WTC11 (cell line): ENCODE measurements at regions not wholly inside any gene's neighbourhood (a gene's known extent, or its start where the extent isn't known, plus 50 kb on each side); places are given as distances from the start of the nearest gene placed in this dataset.

ENCODE experiments used
- CREB1 ChIP-seq: sonication (generic); formaldehyde crosslinking; IDR thresholded peaks from 2 replicates; pipeline ENCODE4 v1.8.0; 2023; ENCODE audit warnings: mild to moderate bottlenecking, missing genetic modification reagents
- ESRRA ChIP-seq: sonication (generic); formaldehyde crosslinking; IDR thresholded peaks from 2 replicates; pipeline ENCODE4 v1.8.1; 2022; ENCODE audit warnings: mild to moderate bottlenecking, missing genetic modification reagents, borderline replicate concordance
- GABPB1 ChIP-seq: sonication (generic); formaldehyde crosslinking; IDR thresholded peaks from 2 replicates; pipeline ENCODE4 v1.8.1; 2023; ENCODE audit warnings: mild to moderate bottlenecking, missing genetic modification reagents
- RORB ChIP-seq: fragments of 250-450 bp; sonication (Bioruptor Pico); IDR thresholded peaks from 2 replicates; pipeline ENCODE4 v1.9.0; 2021; ENCODE audit warnings: mild to moderate bottlenecking
- TP53 ChIP-seq: sonication (generic); formaldehyde crosslinking; IDR thresholded peaks from 2 replicates; pipeline ENCODE4 v1.8.1; 2023; ENCODE audit warnings: mild to moderate bottlenecking, missing genetic modification reagents
- ZNF121 ChIP-seq: sonication (generic); formaldehyde crosslinking; IDR thresholded peaks from 2 replicates; pipeline ENCODE4 v1.8.0; 2023; ENCODE audit warnings: missing genetic modification reagents
- ZNF219 ChIP-seq: sonication (generic); formaldehyde crosslinking; IDR thresholded peaks from 2 replicates; pipeline ENCODE4 v1.8.0; 2023; ENCODE audit warnings: missing genetic modification reagents, mild to moderate bottlenecking, borderline replicate concordance
- ZNF396 ChIP-seq: fragments of 250-450 bp; sonication (Bioruptor Pico); IDR thresholded peaks from 2 replicates; pipeline ENCODE4 v1.8.0; 2021; ENCODE audit warnings: mild to moderate bottlenecking, moderate library complexity, borderline replicate concordance
- TF ChIP-seq, protein P1 (sequence below): fragments of 200-600 bp; IDR thresholded peaks from 2 replicates; pipeline ENCODE4 v1.8.0; 2022; ENCODE audit warnings: antibody characterized with exemption
- TF ChIP-seq, protein P2 (sequence below): sonication (generic); formaldehyde crosslinking; IDR thresholded peaks from 2 replicates; pipeline ENCODE4 v1.8.1; 2022; ENCODE audit warnings: missing genetic modification reagents, borderline replicate concordance
- TF ChIP-seq, protein P3 (sequence below): sonication (generic); formaldehyde crosslinking; IDR thresholded peaks from 2 replicates; pipeline ENCODE4 v1.8.1; 2022; ENCODE audit warnings: low read depth, mild to moderate bottlenecking, moderate library complexity, missing genetic modification reagents, borderline replicate concordance
- TF ChIP-seq, protein P4 (sequence below): sonication (generic); formaldehyde crosslinking; IDR thresholded peaks from 2 replicates; pipeline ENCODE4 v1.8.0; 2023; ENCODE audit warnings: missing genetic modification reagents

DNA sequence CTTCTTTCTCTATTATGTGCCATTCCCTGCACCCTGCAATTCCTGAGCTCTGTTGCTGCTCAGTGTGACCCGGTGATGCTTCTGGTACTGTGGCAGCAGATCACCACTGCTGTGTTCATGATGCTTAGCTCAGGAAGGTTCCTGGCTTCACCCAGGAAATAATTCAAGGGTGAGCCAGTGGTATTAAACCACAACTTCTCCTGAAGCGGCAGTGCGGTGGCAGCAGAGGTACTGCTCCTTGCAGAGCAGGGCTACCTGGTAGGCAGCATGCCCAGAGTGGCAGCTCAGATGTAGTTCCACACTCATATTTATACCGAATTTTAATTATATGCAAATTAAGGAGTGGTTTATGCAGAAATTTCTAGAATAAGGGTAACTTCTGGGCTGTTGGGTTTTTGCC, 213.8 kb upstream of the ZNF608 start:
- TF ChIP-seq, protein P1, sequence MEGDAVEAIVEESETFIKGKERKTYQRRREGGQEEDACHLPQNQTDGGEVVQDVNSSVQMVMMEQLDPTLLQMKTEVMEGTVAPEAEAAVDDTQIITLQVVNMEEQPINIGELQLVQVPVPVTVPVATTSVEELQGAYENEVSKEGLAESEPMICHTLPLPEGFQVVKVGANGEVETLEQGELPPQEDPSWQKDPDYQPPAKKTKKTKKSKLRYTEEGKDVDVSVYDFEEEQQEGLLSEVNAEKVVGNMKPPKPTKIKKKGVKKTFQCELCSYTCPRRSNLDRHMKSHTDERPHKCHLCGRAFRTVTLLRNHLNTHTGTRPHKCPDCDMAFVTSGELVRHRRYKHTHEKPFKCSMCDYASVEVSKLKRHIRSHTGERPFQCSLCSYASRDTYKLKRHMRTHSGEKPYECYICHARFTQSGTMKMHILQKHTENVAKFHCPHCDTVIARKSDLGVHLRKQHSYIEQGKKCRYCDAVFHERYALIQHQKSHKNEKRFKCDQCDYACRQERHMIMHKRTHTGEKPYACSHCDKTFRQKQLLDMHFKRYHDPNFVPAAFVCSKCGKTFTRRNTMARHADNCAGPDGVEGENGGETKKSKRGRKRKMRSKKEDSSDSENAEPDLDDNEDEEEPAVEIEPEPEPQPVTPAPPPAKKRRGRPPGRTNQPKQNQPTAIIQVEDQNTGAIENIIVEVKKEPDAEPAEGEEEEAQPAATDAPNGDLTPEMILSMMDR: no peak
- TF ChIP-seq TP53 (CRISPR knock-in tag) (no peak), CREB1 (CRISPR knock-in tag) (no peak), ESRRA (CRISPR knock-in tag) (no peak), ZNF121 (CRISPR knock-in tag) (no peak), GABPB1 (CRISPR knock-in tag) (no peak), ZNF396 (CRISPR knock-in tag) (no peak), ZNF219 (CRISPR knock-in tag) (no peak), RORB (CRISPR knock-in tag) (no peak)
- TF ChIP-seq, protein P2, sequence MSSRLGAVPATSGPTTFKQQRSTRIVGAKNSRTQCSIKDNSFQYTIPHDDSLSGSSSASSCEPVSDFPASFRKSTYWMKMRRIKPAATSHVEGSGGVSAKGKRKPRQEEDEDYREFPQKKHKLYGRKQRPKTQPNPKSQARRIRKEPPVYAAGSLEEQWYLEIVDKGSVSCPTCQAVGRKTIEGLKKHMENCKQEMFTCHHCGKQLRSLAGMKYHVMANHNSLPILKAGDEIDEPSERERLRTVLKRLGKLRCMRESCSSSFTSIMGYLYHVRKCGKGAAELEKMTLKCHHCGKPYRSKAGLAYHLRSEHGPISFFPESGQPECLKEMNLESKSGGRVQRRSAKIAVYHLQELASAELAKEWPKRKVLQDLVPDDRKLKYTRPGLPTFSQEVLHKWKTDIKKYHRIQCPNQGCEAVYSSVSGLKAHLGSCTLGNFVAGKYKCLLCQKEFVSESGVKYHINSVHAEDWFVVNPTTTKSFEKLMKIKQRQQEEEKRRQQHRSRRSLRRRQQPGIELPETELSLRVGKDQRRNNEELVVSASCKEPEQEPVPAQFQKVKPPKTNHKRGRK (CRISPR knock-in tag): no peak
- TF ChIP-seq, protein P3, sequence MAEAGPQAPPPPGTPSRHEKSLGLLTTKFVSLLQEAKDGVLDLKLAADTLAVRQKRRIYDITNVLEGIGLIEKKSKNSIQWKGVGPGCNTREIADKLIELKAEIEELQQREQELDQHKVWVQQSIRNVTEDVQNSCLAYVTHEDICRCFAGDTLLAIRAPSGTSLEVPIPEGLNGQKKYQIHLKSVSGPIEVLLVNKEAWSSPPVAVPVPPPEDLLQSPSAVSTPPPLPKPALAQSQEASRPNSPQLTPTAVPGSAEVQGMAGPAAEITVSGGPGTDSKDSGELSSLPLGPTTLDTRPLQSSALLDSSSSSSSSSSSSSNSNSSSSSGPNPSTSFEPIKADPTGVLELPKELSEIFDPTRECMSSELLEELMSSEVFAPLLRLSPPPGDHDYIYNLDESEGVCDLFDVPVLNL (CRISPR knock-in tag): no peak
- TF ChIP-seq, protein P4, sequence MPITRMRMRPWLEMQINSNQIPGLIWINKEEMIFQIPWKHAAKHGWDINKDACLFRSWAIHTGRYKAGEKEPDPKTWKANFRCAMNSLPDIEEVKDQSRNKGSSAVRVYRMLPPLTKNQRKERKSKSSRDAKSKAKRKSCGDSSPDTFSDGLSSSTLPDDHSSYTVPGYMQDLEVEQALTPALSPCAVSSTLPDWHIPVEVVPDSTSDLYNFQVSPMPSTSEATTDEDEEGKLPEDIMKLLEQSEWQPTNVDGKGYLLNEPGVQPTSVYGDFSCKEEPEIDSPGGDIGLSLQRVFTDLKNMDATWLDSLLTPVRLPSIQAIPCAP (CRISPR knock-in tag): no peak
